ENCODE measurements at regions not wholly inside any gene's neighbourhood (a gene's known extent, or its start where the extent isn't known, plus 50 kb on each side); places are given as distances from the start of the nearest gene placed in this dataset.

GRCh38 chr5:109989994-109990722 is 300.4 kb downstream of the MAN2A1 start:
- Histone ChIP-seq H3K9ac (ENCODE audit: low read length) (no peak overlapping the region), H3K79me2 (ENCODE audit: insufficient read depth, low read length) (no peaks in the 10 kb centered on the region), H3K4me1 (ENCODE audit: control insufficient read depth in 1 of 2, insufficient read depth in 2 of 2, low read length in 2 of 2) (no peaks in the 10 kb centered on the region), H4K20me1 (ENCODE audit: insufficient read depth) (no peaks in the 10 kb centered on the region), H3K27ac (ENCODE audit: low read depth, low read length) (no peak overlapping the region), H3K4me3 (replicated peaks in 1 of 2; ENCODE audit: low read depth in 1 of 2, low read length in 2 of 2) (no peak overlapping the region), H3K27me3 (ENCODE audit: insufficient read depth, low read length) (no peaks in the 10 kb centered on the region), H2AFZ (ENCODE audit: low read depth, low read length, poor library complexity, severe bottlenecking) (no peak overlapping the region), H3K9me3 (ENCODE audit: control insufficient read depth in 1 of 2, insufficient read depth in 1 of 2, low read depth in 1 of 2, low read length in 2 of 2) (no peaks in the 10 kb centered on the region), H3K9me2 (ENCODE audit: insufficient read depth) (no peaks in the 10 kb centered on the region), H3K4me2 (ENCODE audit: low read length) (no peak overlapping the region), H3K36me3 (ENCODE audit: control insufficient read depth in 1 of 2, insufficient read depth in 2 of 2, low read length in 2 of 2) (no peaks in the 10 kb centered on the region)
- intact Hi-C loops (cut with micrococcal nuclease): no loop called here
- ChIA-PET CTCF (interaction anchor here (0.6 kb wide), 1 partner anchor 725 kb away, joined by 4 read pairs; no protein-coding TSS in a partner anchor), RAD21 (ENCODE audit: low non-redundant PET in 1 of 2, low total read pairs in 2 of 2, uncharacterized antibody in 2 of 2, unreplicated experiment in 2 of 2) (interaction anchor here in 1 of 2 experiments (0.6 kb wide), 1 partner anchor 62 kb away, joined by 4 read pairs; no protein-coding TSS in a partner anchor), POLR2A (no interaction called here)
- ATAC-seq: no peak
- DNase-seq (ENCODE audit: low read depth, low spot score): no peak
- BruUV-seq (replicated peaks): no TSS peak
- no peak for TF ChIP-seq CTCF (IDR thresholded peaks at IDR 0.05 in 2 of 3, conservative IDR thresholded peaks at IDR 0.05 in 1 of 3; ENCODE audit: borderline replicate concordance in 1 of 3, insufficient read depth in 1 of 3, low read depth in 2 of 3, low read length in 2 of 3)
- TF ChIP-seq JUND (IDR thresholded peaks at IDR 0.05): no peak
- no peak for TF ChIP-seq YY1 (IDR thresholded peaks at IDR 0.05; ENCODE audit: extremely low read depth, insufficient replicate concordance, low read depth, low read length)
- no peak for TF ChIP-seq POLR2A (IDR thresholded peaks at IDR 0.05; ENCODE audit: borderline replicate concordance, extremely low read depth, insufficient read depth, insufficient read length)
- TF ChIP-seq ZNF274 (IDR thresholded peaks at IDR 0.05; ENCODE audit: low read depth, low read length): no peak
- TF ChIP-seq EGR1 (IDR thresholded peaks at IDR 0.05; ENCODE audit: low read depth): no peak
- TF ChIP-seq ATF3 (IDR thresholded peaks at IDR 0.05): no peak
- TF ChIP-seq ELF1 (IDR thresholded peaks at IDR 0.05; ENCODE audit: borderline replicate concordance, low read depth): no peak
- no peak for TF ChIP-seq SIN3A (IDR thresholded peaks at IDR 0.05; ENCODE audit: low read depth)
